ENCODE measurements at regions not wholly inside any gene's neighbourhood (a gene's known extent, or its start where the extent isn't known, plus 50 kb on each side); places are given as distances from the start of the nearest gene placed in this dataset.

GRCh38 chr14:98189062-98189461 lies 1082.9 kb downstream of the BCL11B start:
- no peak overlapping the region for H3K4me3 ChIP-seq (ENCODE audit: low read length)
- DNase-seq (ENCODE audit: low read depth), result no peak
- no peak for TF ChIP-seq CTCF (conservative IDR thresholded peaks at IDR 0.05; ENCODE audit: low read depth, low read length)

GRCh38 chr14:98189511-98189910 lies 1082.5 kb downstream of the BCL11B start:
- no peak for TF ChIP-seq CTCF (conservative IDR thresholded peaks at IDR 0.05; ENCODE audit: low read depth, low read length)
- no peak for DNase-seq (ENCODE audit: low read depth)
- no peak overlapping the region for H3K4me3 ChIP-seq (ENCODE audit: low read length)

GRCh38 chr14:98189944-98190343 lies 1082.1 kb downstream of the BCL11B start:
- no peak overlapping the region for H3K4me3 ChIP-seq (ENCODE audit: low read length)
- DNase-seq (ENCODE audit: low read depth), result no peak
- no peak for TF ChIP-seq CTCF (conservative IDR thresholded peaks at IDR 0.05; ENCODE audit: low read depth, low read length)

- no peak for DNase-seq (ENCODE audit: low read depth)
- TF ChIP-seq CTCF (conservative IDR thresholded peaks at IDR 0.05; ENCODE audit: low read depth, low read length), result no peak
- no peak overlapping the region for H3K4me3 ChIP-seq (ENCODE audit: low read length)
Observed at GRCh38 chr14:98192946-98193345, 1079.1 kb downstream of the BCL11B start.

GRCh38 chr14:98194821-98195220 lies 1077.2 kb downstream of the BCL11B start:
- H3K4me3 ChIP-seq (ENCODE audit: low read length), result no peak overlapping the region
- TF ChIP-seq CTCF (conservative IDR thresholded peaks at IDR 0.05; ENCODE audit: low read depth, low read length), result no peak
- no peak for DNase-seq (ENCODE audit: low read depth)

- no peak overlapping the region for H3K4me3 ChIP-seq (ENCODE audit: low read length)
- DNase-seq (ENCODE audit: low read depth), result no peak
- TF ChIP-seq CTCF (conservative IDR thresholded peaks at IDR 0.05; ENCODE audit: low read depth, low read length), result no peak
Observed at GRCh38 chr14:98195256-98195655, 1076.7 kb downstream of the BCL11B start.

GRCh38 chr14:98197933-98198332 lies 1074.1 kb downstream of the BCL11B start:
- H3K4me3 ChIP-seq (ENCODE audit: low read length), result no peak overlapping the region
- no peak for TF ChIP-seq CTCF (conservative IDR thresholded peaks at IDR 0.05; ENCODE audit: low read depth, low read length)
- no peak for DNase-seq (ENCODE audit: low read depth)

All from retinal pigment epithelial cell (primary cell).